Suprapubic skin (tissue), 4 donors: ENCODE measurements at regions not wholly inside any gene's neighbourhood (a gene's known extent, or its start where the extent isn't known, plus 50 kb on each side); places are given as distances from the start of the nearest gene placed in this dataset.

Source experiments
- DNase-seq, 2 donors: peaks; one replicate each; pipeline ENCODE4 v3.0.0-alpha.2; 2019; ENCODE audit warnings: low spot score in 2 of 2
- H3K27ac ChIP-seq: fragments of 200-600 bp; sonication (generic); one replicate; pipeline ENCODE4 v1.5.1; 2019
- H3K27me3 ChIP-seq: fragments of 200-600 bp; sonication (generic); one replicate; pipeline ENCODE4 v1.5.1; 2019
- H3K36me3 ChIP-seq: fragments of 200-600 bp; sonication (generic); one replicate; pipeline ENCODE4 v1.5.1; 2019
- H3K4me1 ChIP-seq: fragments of 200-600 bp; sonication (generic); one replicate; pipeline ENCODE4 v1.5.1; 2019
- H3K4me3 ChIP-seq: fragments of 200-600 bp; sonication (generic); one replicate; pipeline ENCODE4 v1.5.1; 2019; ENCODE audit warnings: mild to moderate bottlenecking
- H3K9me3 ChIP-seq: fragments of 200-600 bp; sonication (generic); one replicate; pipeline ENCODE4 v1.5.1; 2019
- CTCF ChIP-seq, 2 donors: fragments of 200-600 bp in 1 of 2; fragments of 450-650 bp in 1 of 2; sonication (generic) in 1 of 2; IDR thresholded peaks; one replicate each; pipeline ENCODE4 v1.5.1; 2016 to 2019; ENCODE audit warnings: antibody characterized with exemption in 2 of 2, mild to moderate bottlenecking in 1 of 2, moderate library complexity in 1 of 2
- EP300 ChIP-seq: sonication (generic); formaldehyde crosslinking; IDR thresholded peaks from one replicate; pipeline ENCODE4 v1.6.1; 2017; ENCODE audit warnings: antibody characterized with exemption
- POLR2A ChIP-seq, 2 donors: fragments of 450-650 bp; IDR thresholded peaks; one replicate each; pipeline ENCODE4 v1.6.1; 2017; ENCODE audit warnings: antibody characterized with exemption in 2 of 2, mild to moderate bottlenecking in 2 of 2, moderate library complexity in 2 of 2
- POLR2AphosphoS5 ChIP-seq, 3 donors: sonication (generic); formaldehyde crosslinking; IDR thresholded peaks; one replicate each; pipeline ENCODE4 v1.6.1; 2017; ENCODE audit warnings: antibody characterized with exemption in 3 of 3
- WGBS: methylation state at CpG from one replicate; pipeline ENCODE4 v1.1.5; 2018; 5-methylcytosine and 5-hydroxymethylcytosine counted together

DNA sequence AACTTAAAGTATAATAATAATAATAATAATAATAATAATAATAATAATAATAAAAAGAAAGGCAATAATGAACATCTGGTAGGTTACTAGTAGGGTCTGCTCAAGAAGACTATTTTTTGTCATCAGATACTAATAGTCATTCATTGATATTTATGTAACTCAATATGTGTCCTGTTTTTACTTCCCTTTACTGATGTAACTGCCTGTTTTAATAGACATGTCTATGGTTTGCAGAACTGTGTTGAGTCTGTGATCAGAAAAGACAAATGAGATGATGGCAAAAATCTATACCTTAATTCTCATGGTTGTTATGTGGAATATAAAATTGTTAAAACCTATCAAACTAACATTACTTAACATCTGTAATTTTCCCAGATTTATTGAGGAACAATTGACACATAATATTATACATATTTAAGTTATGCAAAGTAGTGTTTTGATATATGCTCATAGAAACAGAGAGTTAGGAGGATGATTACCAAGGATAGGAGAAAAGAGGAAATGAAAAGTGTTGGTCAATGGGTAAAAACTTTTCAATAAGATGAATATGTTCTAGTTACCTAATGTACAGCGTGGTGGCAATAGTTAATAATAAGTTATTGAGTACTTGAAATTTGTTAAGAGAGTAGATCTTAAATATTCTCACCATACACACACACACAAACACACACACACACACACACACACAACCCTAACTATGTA is 699.4 kb downstream of the ZPLD1 start:
- 92% methylated on average over 1 of the region's 1 CpG for WGBS
- Histone ChIP-seq H3K9me3 (no peaks in the 10 kb centered on the region), H3K27ac (no peak overlapping the region), H3K4me1 (no peaks in the 10 kb centered on the region), H3K27me3 (no peaks in the 10 kb centered on the region), H3K36me3 (no peaks in the 10 kb centered on the region), H3K4me3 (no peak overlapping the region)
- no peak for DNase-seq
- no peak for TF ChIP-seq CTCF (IDR thresholded peaks at IDR 0.05)
- no peak for TF ChIP-seq POLR2AphosphoS5 (IDR thresholded peaks at IDR 0.05)
- TF ChIP-seq POLR2A (IDR thresholded peaks at IDR 0.05): no peak
- no peak for TF ChIP-seq EP300

DNA sequence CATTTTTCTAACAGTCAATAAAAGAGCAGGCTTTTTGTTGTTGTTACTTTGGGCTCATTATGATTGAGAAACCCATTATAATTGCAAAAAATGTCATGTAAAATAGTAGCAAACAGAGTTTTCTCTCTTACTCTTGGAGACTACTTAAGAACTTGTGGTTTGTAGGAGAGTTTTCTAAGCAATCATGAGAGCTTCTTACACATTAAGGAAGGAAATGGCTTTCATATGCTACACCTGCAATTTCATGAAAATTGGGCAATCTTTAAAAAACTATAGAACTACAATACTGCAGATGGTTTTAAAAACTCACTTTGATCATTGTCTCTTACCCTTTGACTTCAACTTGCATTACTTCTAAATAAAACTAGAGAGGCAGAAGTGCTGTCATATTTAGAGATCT is 701.8 kb downstream of the ZPLD1 start:
- no peak overlapping the region for H3K4me3 ChIP-seq
- TF ChIP-seq POLR2AphosphoS5 (IDR thresholded peaks at IDR 0.05) (no peak), EP300 (no peak), CTCF (IDR thresholded peaks at IDR 0.05) (no peak), POLR2A (IDR thresholded peaks at IDR 0.05) (no peak)
- H3K9me3 ChIP-seq: no peaks in the 10 kb centered on the region
- no peaks in the 10 kb centered on the region for H3K27me3 ChIP-seq
- H3K27ac ChIP-seq: no peak overlapping the region
- H3K36me3 ChIP-seq: no peaks in the 10 kb centered on the region
- no peak for DNase-seq
- H3K4me1 ChIP-seq: no peaks in the 10 kb centered on the region

DNA sequence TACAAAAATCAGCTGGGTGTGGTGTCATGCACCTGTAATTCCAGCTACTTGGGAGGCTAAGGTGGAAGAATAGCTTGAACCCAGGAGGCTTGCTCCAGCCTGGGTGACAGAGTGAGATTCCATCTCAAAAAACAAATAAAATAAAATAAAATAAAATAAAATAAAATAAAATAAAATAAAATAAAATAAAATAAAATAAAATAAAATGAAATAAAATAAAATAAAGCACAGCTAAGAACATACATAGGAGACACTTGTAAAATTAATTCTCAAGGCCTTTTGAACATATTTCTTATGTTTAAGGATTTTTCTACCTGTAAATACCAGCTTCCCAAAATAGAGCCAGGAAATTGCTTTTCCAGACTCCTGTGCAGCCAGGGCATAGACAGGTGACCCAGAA is 703.0 kb downstream of the ZPLD1 start:
- no peak for DNase-seq
- Histone ChIP-seq H3K4me1 (no peaks in the 10 kb centered on the region), H3K9me3 (no peaks in the 10 kb centered on the region), H3K27ac (no peak overlapping the region), H3K4me3 (no peak overlapping the region), H3K27me3 (no peaks in the 10 kb centered on the region), H3K36me3 (no peaks in the 10 kb centered on the region)
- TF ChIP-seq POLR2A (IDR thresholded peaks at IDR 0.05) (no peak), POLR2AphosphoS5 (IDR thresholded peaks at IDR 0.05) (no peak), EP300 (no peak), CTCF (IDR thresholded peaks at IDR 0.05) (no peak)

DNA sequence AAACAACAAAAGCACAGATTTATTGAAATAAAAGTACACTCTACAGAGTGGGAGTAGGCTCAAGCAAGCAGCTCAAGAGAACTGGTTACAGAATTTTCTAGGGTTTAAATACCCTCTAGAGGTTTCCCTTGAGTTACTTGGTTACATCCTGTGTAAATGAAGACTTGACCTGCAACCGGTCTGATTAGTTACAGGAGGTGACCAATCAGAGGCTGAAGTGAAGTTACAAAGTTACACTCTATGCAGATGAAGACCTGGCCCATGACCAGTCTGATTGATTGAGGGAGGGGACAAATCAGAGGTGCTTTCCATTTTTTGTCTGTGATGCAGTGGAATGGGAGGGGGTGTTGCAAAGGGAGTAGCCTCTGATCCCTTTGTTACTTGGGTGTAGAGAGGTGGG is 723.4 kb downstream of the ZPLD1 start:
- Histone ChIP-seq H3K4me1 (no peaks in the 10 kb centered on the region), H3K9me3 (no peaks in the 10 kb centered on the region), H3K27ac (no peak overlapping the region), H3K27me3 (no peaks in the 10 kb centered on the region), H3K4me3 (no peak overlapping the region), H3K36me3 (no peaks in the 10 kb centered on the region)
- 72% methylated on average over 1 of the region's 1 CpG for WGBS
- TF ChIP-seq POLR2A (IDR thresholded peaks at IDR 0.05) (no peak), EP300 (no peak), CTCF (IDR thresholded peaks at IDR 0.05) (no peak), POLR2AphosphoS5 (IDR thresholded peaks at IDR 0.05) (no peak)
- DNase-seq: no peak

GRCh38 chr3:103166890-103167289 is 732.1 kb downstream of the ZPLD1 start:
- Histone ChIP-seq H3K27ac (no peak overlapping the region), H3K36me3 (no peaks in the 10 kb centered on the region), H3K9me3 (no peaks in the 10 kb centered on the region), H3K4me1 (no peaks in the 10 kb centered on the region), H3K4me3 (no peak overlapping the region), H3K27me3 (no peaks in the 10 kb centered on the region)
- TF ChIP-seq POLR2AphosphoS5 (IDR thresholded peaks at IDR 0.05) (no peak), POLR2A (IDR thresholded peaks at IDR 0.05) (no peak), EP300 (no peak), CTCF (IDR thresholded peaks at IDR 0.05) (no peak)
- WGBS: 95% methylated on average over 13 of the region's 13 CpGs
- no peak for DNase-seq
